Epithelial cell of prostate (primary cell): ENCODE measurements at regions not wholly inside any gene's neighbourhood (a gene's known extent, or its start where the extent isn't known, plus 50 kb on each side); places are given as distances from the start of the nearest gene placed in this dataset.
"Not testable (repeated sequence)": the region's sequence is repeated elsewhere in the genome, so short reads cannot be mapped to it uniquely, and the experiment has no call there.

Experiments
- DNase-seq: peaks from one replicate; pipeline ENCODE4 v3.0.0-alpha.2; 2011; ENCODE audit warnings: low read depth, low spot score
- H3K27ac ChIP-seq: fragments of 450-650 bp; 2 replicates; pipeline ENCODE4 v1.5.1; 2017; ENCODE audit warnings: mild to moderate bottlenecking

- H3K27ac ChIP-seq: no peak overlapping the region
- no peak for DNase-seq
Observed at GRCh38 chr9:34907044-34907443, 51.0 kb upstream of the PHF24 start.

GRCh38 chr9:34899535-34900158, 58.4 kb upstream of the PHF24 start:
- H3K27ac ChIP-seq: no peak overlapping the region
- peak; percentile 12 for DNase-seq

DNA sequence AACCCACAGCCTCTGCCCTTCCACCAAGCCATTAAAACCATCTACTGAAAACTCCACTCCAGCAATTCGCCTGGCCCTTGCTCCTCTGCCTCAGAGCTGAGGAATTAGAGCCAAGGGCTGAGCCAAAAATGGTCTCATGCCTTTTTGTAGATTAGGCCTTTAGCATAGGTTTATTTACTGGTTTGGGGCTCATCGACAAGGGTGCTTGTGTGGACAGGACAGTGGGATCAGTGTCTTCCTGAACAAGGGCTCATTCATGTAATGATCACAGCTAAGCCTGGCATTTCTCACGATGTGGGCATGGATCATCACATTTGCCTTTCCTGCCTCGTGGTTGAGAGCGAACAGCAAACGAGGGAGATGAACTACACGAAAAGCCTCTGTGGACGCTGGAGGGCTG, 59.2 kb upstream of the PHF24 start:
- H3K27ac ChIP-seq: no peak overlapping the region
- DNase-seq: no peak

- no peak overlapping the region for H3K27ac ChIP-seq
- DNase-seq: no peak
Observed at GRCh38 chr9:34896112-34896511, 62.0 kb upstream of the PHF24 start.

- DNase-seq: no peak
- H3K27ac ChIP-seq: no peak overlapping the region
Observed at GRCh38 chr9:34892886-34893285, 65.2 kb upstream of the PHF24 start.

GRCh38 chr9:34891386-34891785, 66.7 kb upstream of the PHF24 start:
- H3K27ac ChIP-seq: no peak overlapping the region
- DNase-seq: no peak

DNA sequence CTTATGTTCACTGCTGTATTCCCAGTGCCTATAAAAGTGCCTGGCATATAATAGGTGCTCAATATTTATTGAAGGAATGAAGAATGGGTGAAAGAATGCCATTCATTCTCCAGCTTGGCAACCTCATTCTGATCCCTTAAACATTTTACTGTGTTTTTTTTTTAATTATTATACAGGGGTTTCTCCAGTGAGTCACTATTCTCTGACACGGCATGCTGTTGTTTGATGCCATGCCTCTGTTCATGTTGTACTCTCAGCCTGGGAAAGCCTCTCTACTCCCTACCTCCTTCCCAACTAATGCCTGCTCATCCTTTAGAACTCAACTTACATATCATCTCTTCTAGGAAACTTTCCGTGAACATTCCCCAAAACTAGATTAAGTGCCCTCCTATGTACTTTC, 70.2 kb upstream of the PHF24 start:
- DNase-seq: no peak
- no peak overlapping the region for H3K27ac ChIP-seq

DNA sequence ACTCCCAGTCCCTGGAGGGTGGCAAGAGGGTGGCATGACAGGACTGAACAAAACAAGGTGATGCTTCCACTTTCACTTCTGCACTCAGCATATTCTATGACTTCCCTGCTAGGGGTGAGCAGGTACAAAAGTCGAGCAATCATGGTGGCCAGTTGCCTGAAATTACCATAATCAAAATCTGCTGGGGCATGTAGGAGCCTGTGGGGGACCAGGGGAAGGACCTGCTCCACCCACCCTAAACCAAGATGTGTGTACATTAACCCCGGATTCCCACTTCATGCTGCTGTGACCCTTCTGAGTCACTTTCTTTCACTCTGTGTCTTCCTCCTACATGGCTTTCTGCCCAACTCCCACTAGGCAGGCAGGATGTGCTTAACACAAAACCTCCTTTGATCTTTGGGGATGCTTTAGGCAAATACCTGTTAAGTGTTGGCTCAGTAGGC, 73.3 kb upstream of the PHF24 start:
- DNase-seq: peak; percentile 12
- H3K27ac ChIP-seq: no peak overlapping the region

GRCh38 chr9:34876096-34876495, 82.0 kb upstream of the PHF24 start:
- DNase-seq: no peak
- peak overlapping the region; percentile 79 for H3K27ac ChIP-seq

GRCh38 chr9:34869390-34869789, 88.7 kb upstream of the PHF24 start:
- no peak overlapping the region for H3K27ac ChIP-seq
- DNase-seq: peak; percentile 12

DNA sequence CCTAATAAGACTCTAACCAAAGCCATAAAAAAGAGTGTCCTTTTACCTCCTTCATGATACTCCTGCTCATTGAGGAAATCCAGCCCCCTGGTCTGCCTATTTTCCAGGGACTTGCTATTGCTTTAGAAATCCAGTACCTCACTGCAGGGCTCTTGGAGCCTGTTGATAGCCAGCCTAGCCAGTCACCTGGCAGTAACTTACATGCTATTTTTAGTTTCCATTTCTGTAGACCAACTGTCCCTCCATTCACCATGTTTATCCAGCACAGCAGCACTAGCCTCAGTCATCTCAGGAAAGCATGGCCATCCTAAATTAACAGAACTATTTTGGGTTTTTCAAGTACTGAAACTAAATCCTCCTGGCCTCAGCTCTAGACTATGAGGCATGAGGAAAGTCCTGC, 91.5 kb upstream of the PHF24 start:
- DNase-seq: no peak
- no peak overlapping the region for H3K27ac ChIP-seq

GRCh38 chr9:34863426-34863825, 94.7 kb upstream of the PHF24 start:
- no peak for DNase-seq
- no peak overlapping the region for H3K27ac ChIP-seq

- H3K27ac ChIP-seq: no peak overlapping the region
- DNase-seq: no peak
Observed at GRCh38 chr9:34862836-34863235, 95.2 kb upstream of the PHF24 start.

- H3K27ac ChIP-seq: no peak overlapping the region
- DNase-seq: no peak
Observed at GRCh38 chr9:34862043-34862442, 96.0 kb upstream of the PHF24 start.

DNA sequence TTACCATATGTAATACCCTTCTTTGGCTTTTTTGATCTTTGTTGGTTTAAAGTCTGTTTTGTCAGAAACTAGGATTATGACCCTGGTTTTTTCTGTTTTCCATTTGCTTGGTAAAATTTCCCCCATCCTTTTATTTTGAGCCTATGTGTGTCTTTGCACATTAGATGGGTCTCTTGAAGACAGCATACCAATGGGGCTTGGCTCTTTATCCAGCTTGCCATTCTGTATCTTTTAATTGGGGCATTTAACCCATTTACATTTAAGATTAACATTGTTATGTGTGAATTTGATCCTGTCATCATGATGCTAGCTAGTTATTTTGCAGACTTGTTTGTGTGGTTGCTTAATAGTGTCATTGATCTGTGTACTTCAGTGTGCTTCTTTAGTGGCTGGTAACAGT, 103.1 kb upstream of the PHF24 start:
- not testable (repeated sequence) for H3K27ac ChIP-seq, DNase-seq

DNA sequence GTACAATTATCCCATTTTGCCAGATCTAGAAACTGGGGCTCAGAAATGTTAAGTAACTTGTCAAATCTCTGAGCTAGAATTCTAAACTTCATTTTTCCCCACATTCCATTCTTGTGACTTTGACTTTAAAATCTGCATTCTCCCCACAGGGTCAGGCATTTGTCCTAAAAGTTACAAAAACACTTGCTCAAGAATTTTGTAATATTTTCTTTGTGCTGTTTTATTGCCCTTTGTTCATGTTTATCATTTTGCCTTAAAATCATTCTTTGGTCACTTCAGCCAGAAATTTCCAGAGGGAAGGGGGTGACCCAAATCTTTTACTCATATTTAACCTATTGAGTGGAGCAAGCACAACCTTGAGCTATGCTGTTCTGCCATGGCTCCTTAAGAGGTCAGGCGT, 120.1 kb upstream of the CCL21 start:
- no peak overlapping the region for H3K27ac ChIP-seq
- DNase-seq: no peak

DNA sequence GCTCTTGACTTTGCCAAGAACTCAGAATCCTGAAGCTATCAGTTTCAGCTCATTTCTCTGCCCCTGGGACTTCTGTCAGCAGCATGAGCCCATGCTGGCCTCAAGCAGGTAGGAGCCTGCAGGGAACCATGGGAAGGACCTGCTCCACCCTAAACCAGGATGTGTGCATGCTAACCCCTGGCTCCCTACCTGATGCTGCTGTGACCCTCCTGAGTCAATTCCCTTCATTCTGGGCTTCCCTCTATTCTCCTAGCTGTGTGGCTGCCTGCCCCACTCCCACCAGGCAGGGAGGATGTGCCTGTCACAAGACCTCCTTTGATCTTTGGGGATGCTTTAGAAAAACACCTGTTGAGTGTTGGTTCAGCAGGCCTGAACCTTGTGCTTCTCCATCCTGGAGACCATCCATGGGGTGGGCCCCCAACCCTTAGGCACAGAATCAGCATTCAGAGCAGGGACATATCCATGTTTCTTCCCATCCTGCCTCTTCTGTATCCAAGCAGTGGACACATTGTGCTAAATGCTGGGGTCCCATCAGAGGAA, 117.1 kb upstream of the CCL21 start:
- no peak overlapping the region for H3K27ac ChIP-seq
- DNase-seq: no peak

- no peak for DNase-seq
- H3K27ac ChIP-seq: no peak overlapping the region
Observed at GRCh38 chr9:34825775-34826174, 115.8 kb upstream of the CCL21 start.

DNA sequence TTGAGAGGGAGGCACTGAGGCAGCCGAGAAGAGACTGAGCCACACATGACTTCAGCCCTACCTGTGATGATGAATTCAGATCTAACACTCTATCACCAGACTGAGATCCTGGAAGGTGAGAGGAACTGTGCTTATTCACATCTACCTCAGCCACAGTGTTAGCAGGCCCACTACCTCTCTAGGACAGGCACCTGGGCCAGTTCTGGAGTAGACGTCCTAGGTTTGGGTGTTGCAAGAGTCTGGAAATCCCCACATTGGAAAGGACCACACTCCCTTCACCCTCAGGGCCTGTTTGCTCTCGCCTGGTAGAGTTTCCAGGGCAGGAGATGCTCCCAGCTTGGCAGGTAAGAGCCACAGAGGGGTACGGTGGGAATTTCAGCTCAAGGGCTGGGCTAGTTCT, 113.8 kb upstream of the CCL21 start:
- DNase-seq: no peak
- no peak overlapping the region for H3K27ac ChIP-seq

GRCh38 chr9:34810187-34810524, 100.2 kb upstream of the CCL21 start:
- DNase-seq: no peak
- H3K27ac ChIP-seq: no peak overlapping the region

GRCh38 chr9:34809504-34810186, 99.7 kb upstream of the CCL21 start:
- no peak for DNase-seq
- H3K27ac ChIP-seq: no peak overlapping the region

- H3K27ac ChIP-seq: no peak overlapping the region
Observed at GRCh38 chr9:34802916-34803315, 93.0 kb upstream of the CCL21 start.

More at GRCh38 chr9:34802916-34803315, 93.0 kb upstream of the CCL21 start:
- no peak for DNase-seq
